Neural crest cell (in vitro differentiated cells): ENCODE measurements at regions not wholly inside any gene's neighbourhood (a gene's known extent, or its start where the extent isn't known, plus 50 kb on each side); places are given as distances from the start of the nearest gene placed in this dataset.

Experiments
- DNase-seq: peaks from one replicate; pipeline ENCODE4 v3.0.0; 2021; ENCODE audit warnings: low read depth, mixed read lengths, low spot score
- H3K27ac Mint-ChIP-seq: one replicate; pipeline ENCODE4 v1.8.0; 2021; ENCODE audit warnings: mild to moderate bottlenecking, mixed read lengths; ENCODE audit not compliant: unreplicated experiment
- H3K27me3 Mint-ChIP-seq: 2 replicates; pipeline ENCODE4 v1.8.0; 2021; ENCODE audit warnings: low read depth, mild to moderate bottlenecking, mixed read lengths
- H3K36me3 Mint-ChIP-seq: 2 replicates; pipeline ENCODE4 v1.8.0; 2021; ENCODE audit warnings: low read depth, mild to moderate bottlenecking, mixed read lengths
- H3K4me1 Mint-ChIP-seq: 2 replicates; pipeline ENCODE4 v1.8.0; 2021; ENCODE audit warnings: mixed read lengths
- H3K4me3 Mint-ChIP-seq: one replicate; pipeline ENCODE4 v1.8.0; 2021; ENCODE audit warnings: mild to moderate bottlenecking, mixed read lengths
- H3K9me3 Mint-ChIP-seq: 2 replicates; pipeline ENCODE4 v1.8.0; 2021; ENCODE audit warnings: mixed read lengths
- TF ChIP-seq, protein P1 (sequence below): fragments of 200-600 bp; sonication (generic); conservative IDR thresholded peaks from 2 replicates; pipeline ENCODE4 v1.5.0; 2021; ENCODE audit warnings: antibody characterized with exemption, mild to moderate bottlenecking

DNA sequence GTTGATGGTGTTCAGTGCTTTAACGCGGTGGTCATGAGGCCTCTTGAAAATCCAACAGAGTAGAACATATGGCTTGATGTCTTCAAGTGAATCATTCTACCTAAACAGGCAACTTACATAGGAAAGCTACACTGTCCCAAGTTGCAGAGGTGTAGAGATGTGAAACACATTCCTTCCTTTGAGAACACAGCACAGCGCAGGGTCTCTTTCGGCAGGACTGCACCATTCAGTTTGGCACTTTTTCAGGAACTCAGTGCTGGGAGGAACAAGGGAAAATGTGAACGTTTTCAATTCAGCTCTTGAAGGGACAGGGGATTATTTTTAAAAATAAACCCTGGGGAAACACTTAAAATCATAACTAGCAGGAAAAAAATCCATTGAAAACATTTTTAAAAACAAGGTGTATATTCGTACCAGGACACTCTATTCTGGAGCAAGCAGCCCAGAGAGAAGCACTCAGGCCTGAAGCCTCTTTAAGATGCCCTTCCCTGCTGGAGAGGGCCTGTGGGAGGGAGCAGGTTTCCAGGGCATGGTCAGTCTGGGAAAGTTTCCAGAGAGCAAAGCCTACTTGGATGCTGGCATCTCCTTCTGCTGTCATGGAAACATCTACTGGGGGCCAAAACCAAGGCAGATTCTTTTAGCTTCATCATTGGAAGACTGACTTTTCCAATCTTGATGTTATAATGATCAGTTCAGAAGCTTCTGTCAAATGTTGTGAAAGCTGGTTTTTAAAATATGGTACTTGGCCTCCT, 60.4 kb upstream of the NPVF start:
- H3K9me3 Mint-ChIP-seq, result peaks cover 3% of the 10 kb centered on the region
- TF ChIP-seq, protein P1, sequence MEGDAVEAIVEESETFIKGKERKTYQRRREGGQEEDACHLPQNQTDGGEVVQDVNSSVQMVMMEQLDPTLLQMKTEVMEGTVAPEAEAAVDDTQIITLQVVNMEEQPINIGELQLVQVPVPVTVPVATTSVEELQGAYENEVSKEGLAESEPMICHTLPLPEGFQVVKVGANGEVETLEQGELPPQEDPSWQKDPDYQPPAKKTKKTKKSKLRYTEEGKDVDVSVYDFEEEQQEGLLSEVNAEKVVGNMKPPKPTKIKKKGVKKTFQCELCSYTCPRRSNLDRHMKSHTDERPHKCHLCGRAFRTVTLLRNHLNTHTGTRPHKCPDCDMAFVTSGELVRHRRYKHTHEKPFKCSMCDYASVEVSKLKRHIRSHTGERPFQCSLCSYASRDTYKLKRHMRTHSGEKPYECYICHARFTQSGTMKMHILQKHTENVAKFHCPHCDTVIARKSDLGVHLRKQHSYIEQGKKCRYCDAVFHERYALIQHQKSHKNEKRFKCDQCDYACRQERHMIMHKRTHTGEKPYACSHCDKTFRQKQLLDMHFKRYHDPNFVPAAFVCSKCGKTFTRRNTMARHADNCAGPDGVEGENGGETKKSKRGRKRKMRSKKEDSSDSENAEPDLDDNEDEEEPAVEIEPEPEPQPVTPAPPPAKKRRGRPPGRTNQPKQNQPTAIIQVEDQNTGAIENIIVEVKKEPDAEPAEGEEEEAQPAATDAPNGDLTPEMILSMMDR, result no peak
- H3K27me3 Mint-ChIP-seq, result no peaks in the 10 kb centered on the region
- no peaks in the 10 kb centered on the region for H3K36me3 Mint-ChIP-seq
- no peak for DNase-seq
- H3K4me1 Mint-ChIP-seq, result no peaks in the 10 kb centered on the region
- H3K27ac Mint-ChIP-seq, result no peak overlapping the region
- H3K4me3 Mint-ChIP-seq, result no peak overlapping the region

DNA sequence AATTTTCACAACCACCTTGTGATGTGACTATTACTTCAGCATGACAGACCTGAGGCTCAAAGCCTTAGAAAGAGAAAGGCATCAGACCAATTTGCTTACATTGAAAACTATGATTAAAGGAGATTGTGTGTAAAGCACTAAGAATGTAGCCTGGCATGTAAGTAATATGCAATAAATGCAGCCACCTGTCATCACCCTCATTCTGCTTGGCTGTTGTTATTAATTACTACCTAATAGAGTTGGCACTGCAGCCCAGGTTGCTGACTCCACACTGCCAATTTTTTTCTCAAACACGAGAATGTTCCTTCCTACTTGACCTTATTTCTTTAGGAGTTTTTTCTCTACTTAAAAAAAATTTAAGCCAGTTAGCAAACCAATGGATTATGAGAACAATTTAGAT, 61.2 kb upstream of the NPVF start:
- DNase-seq, result no peak
- Mint-ChIP-seq H3K4me3 (no peak overlapping the region), H3K36me3 (no peaks in the 10 kb centered on the region), H3K9me3 (peaks cover 3% of the 10 kb centered on the region), H3K27me3 (no peaks in the 10 kb centered on the region), H3K27ac (no peak overlapping the region), H3K4me1 (no peaks in the 10 kb centered on the region)
- TF ChIP-seq, protein P1, result no peak

DNA sequence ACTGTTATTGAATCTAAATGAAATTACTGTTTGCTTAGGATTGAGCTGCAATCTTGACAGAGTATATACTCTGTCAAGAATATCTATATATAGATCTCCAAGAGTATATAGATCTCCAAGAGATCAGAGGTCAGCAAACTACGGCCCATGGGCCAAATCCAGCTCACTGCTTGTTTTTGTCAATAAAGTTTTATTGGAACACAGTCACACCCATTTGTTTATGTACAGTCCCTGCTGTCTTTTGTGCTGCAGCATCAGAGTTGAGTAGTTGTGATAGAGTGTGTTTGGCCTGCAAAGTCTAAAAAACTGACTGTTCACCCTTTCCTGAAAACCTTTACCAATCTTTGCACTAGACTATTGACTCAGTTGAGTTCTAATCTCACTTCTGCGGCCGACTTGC, 66.3 kb upstream of the NPVF start:
- TF ChIP-seq, protein P1, result no peak
- Mint-ChIP-seq H3K9me3 (peaks cover 3% of the 10 kb centered on the region), H3K4me3 (no peak overlapping the region), H3K36me3 (no peaks in the 10 kb centered on the region), H3K27me3 (no peaks in the 10 kb centered on the region), H3K4me1 (no peaks in the 10 kb centered on the region), H3K27ac (no peak overlapping the region)
- no peak for DNase-seq

DNA sequence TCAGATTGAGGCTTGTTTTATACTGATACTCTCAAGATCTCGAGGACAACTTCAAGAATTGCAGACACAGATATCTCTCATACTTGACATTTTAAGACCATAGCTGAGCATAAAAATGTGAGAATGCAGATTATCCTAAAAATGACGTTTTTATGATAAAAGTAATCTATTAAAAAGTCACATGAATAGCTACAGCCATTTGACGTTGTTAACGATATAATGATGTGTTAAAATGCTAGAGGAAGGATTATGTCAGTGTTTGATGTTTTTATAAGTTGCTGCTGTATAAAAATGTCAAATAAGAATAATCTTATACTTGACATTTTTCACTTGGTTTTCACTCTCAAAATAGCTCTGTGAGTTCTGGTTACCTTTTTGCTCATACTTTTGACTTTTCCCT, 67.1 kb upstream of the NPVF start:
- no peak overlapping the region for H3K27ac Mint-ChIP-seq
- TF ChIP-seq, protein P1, result no peak
- H3K9me3 Mint-ChIP-seq, result peaks cover 3% of the 10 kb centered on the region
- no peaks in the 10 kb centered on the region for H3K4me1 Mint-ChIP-seq
- no peaks in the 10 kb centered on the region for H3K36me3 Mint-ChIP-seq
- H3K4me3 Mint-ChIP-seq, result no peak overlapping the region
- H3K27me3 Mint-ChIP-seq, result no peaks in the 10 kb centered on the region
- DNase-seq, result no peak

DNA sequence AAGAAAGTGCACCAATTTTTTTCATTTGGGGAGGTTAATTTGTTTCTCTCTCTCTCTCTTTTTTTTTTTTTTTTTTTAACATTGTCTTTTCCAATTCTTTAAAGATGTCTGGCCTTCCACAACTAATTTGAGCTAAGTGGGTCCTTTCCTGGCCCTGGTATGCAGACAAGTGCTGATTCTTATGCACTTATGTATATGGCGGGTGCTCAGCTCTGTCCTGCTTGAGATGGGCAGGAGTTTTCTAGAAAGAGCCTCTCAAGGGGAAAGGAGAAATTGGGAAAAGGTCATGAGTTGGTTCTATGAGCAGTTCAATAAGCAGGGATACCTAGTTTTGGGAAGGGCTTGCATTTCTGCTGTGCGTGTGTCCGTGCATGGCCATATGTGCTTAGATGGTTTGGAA, 67.8 kb upstream of the NPVF start:
- H3K27me3 Mint-ChIP-seq, result no peaks in the 10 kb centered on the region
- H3K4me3 Mint-ChIP-seq, result no peak overlapping the region
- TF ChIP-seq, protein P1, result no peak
- no peak overlapping the region for H3K27ac Mint-ChIP-seq
- H3K9me3 Mint-ChIP-seq, result peaks cover 3% of the 10 kb centered on the region
- DNase-seq, result no peak
- H3K4me1 Mint-ChIP-seq, result no peaks in the 10 kb centered on the region
- H3K36me3 Mint-ChIP-seq, result no peaks in the 10 kb centered on the region
